Endodermal cell (in vitro differentiated cells): ENCODE measurements at regions not wholly inside any gene's neighbourhood (a gene's known extent, or its start where the extent isn't known, plus 50 kb on each side); places are given as distances from the start of the nearest gene placed in this dataset.
A peak's percentile ranks its signal among the peaks of the same experiment; 100 is the strongest.

Experiments
- DNase-seq: peaks from one replicate; pipeline ENCODE4 v3.0.0-alpha.2; 2017
- H3K27ac ChIP-seq: 2 replicates; pipeline ENCODE4 v1.5.1; 2013; ENCODE audit warnings: mild to moderate bottlenecking, low read depth, low read length, moderate library complexity
- H3K27me3 ChIP-seq: 2 replicates; pipeline ENCODE4 v1.6.1; 2013; ENCODE audit warnings: mild to moderate bottlenecking, low read length, moderate library complexity; ENCODE audit not compliant: insufficient read depth, control insufficient read depth, poor library complexity, severe bottlenecking
- H3K36me3 ChIP-seq: 2 replicates; pipeline ENCODE4 v1.7.0; 2013; ENCODE audit warnings: mild to moderate bottlenecking, low read length, moderate library complexity; ENCODE audit not compliant: control insufficient read depth, insufficient read depth
- H3K4me1 ChIP-seq: one replicate; pipeline ENCODE4 v1.7.0; 2013; ENCODE audit warnings: low read length; ENCODE audit not compliant: control insufficient read depth, insufficient read depth
- H3K4me3 ChIP-seq: 2 replicates; pipeline ENCODE4 v1.5.1; 2013; ENCODE audit warnings: mild to moderate bottlenecking, low read length, moderate library complexity
- H3K9ac ChIP-seq: 2 replicates; pipeline ENCODE4 v1.6.1; 2013; ENCODE audit warnings: mild to moderate bottlenecking, low read length, moderate library complexity; ENCODE audit not compliant: poor library complexity, severe bottlenecking; ENCODE audit errors: extremely low read depth
- H3K9me3 ChIP-seq: 2 replicates; pipeline ENCODE4 v1.6.1; 2013; ENCODE audit warnings: mild to moderate bottlenecking, low read length, moderate library complexity; ENCODE audit not compliant: control insufficient read depth
- H3K27ac Mint-ChIP-seq: 2 replicates; pipeline ENCODE4 v1.8.0; 2020; ENCODE audit warnings: mixed read lengths
- H3K27me3 Mint-ChIP-seq: 2 replicates; pipeline ENCODE4 v1.8.0; 2021; ENCODE audit warnings: mild to moderate bottlenecking, mixed read lengths; ENCODE audit not compliant: insufficient read depth
- H3K36me3 Mint-ChIP-seq: 2 replicates; pipeline ENCODE4 v1.8.0; 2020; ENCODE audit warnings: low read depth, mixed read lengths
- H3K4me1 Mint-ChIP-seq: 2 replicates; pipeline ENCODE4 v1.8.0; 2020; ENCODE audit warnings: mixed read lengths
- H3K4me3 Mint-ChIP-seq: 2 replicates; pipeline ENCODE4 v1.8.0; 2020; ENCODE audit warnings: mild to moderate bottlenecking, moderate library complexity, mixed read lengths
- H3K9me3 Mint-ChIP-seq: 2 replicates; pipeline ENCODE4 v1.8.0; 2020; ENCODE audit warnings: mild to moderate bottlenecking, mixed read lengths
- WGBS, 2 experiments: methylation state at CpG; one replicate each; pipeline versions ENCODE4 v1.1.5 to v1.1.7; 2013; ENCODE audit warnings: missing lambda C conversion rate in 2 of 2, mixed read lengths in 1 of 2; ENCODE audit not compliant: insufficient coverage in 1 of 2, insufficient read length in 1 of 2; 5-methylcytosine and 5-hydroxymethylcytosine counted together
- TF ChIP-seq, protein P1 (sequence below): fragments of 200-600 bp; sonication (generic); conservative IDR thresholded peaks from 2 replicates; pipeline ENCODE4 v1.5.0; 2021; ENCODE audit warnings: antibody characterized with exemption, mild to moderate bottlenecking

DNA sequence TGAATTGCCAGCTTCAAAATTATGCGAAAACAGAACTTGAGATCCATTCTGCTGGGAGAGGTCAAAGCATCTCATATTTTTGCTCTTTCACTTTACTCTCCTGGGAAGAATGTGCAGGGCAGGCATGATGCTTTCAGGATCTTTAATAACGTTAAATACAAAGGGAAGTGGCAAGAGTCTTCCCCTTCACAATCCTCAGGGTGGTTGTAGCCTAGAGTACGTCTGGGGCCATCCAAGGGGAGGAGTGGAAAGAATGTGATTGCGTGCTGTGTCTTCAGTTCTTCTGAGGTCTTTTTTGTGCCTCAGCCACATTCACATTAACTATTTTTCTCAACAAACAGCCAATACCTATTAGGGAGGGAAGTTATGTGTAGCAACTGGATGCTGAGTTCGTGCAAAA is 207.3 kb downstream of the HGF start:
- H3K27me3 ChIP-seq: no peaks in the 10 kb centered on the region
- no peak overlapping the region for H3K9ac ChIP-seq
- H3K4me1 Mint-ChIP-seq: no peaks in the 10 kb centered on the region
- DNase-seq: no peak
- no peak overlapping the region for H3K27ac ChIP-seq
- H3K36me3 Mint-ChIP-seq: no peaks in the 10 kb centered on the region
- H3K4me1 ChIP-seq: no peaks in the 10 kb centered on the region
- no peaks in the 10 kb centered on the region for H3K36me3 ChIP-seq
- no peaks in the 10 kb centered on the region for H3K27me3 Mint-ChIP-seq
- no peaks in the 10 kb centered on the region for H3K9me3 ChIP-seq
- H3K4me3 Mint-ChIP-seq: no peak overlapping the region
- WGBS, 2 experiments: 94 to 100% methylated on average over 1 to 3 of the region's 5 CpGs
- no peak overlapping the region for H3K4me3 ChIP-seq
- TF ChIP-seq, protein P1, sequence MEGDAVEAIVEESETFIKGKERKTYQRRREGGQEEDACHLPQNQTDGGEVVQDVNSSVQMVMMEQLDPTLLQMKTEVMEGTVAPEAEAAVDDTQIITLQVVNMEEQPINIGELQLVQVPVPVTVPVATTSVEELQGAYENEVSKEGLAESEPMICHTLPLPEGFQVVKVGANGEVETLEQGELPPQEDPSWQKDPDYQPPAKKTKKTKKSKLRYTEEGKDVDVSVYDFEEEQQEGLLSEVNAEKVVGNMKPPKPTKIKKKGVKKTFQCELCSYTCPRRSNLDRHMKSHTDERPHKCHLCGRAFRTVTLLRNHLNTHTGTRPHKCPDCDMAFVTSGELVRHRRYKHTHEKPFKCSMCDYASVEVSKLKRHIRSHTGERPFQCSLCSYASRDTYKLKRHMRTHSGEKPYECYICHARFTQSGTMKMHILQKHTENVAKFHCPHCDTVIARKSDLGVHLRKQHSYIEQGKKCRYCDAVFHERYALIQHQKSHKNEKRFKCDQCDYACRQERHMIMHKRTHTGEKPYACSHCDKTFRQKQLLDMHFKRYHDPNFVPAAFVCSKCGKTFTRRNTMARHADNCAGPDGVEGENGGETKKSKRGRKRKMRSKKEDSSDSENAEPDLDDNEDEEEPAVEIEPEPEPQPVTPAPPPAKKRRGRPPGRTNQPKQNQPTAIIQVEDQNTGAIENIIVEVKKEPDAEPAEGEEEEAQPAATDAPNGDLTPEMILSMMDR: no peak
- H3K9me3 Mint-ChIP-seq: peaks cover 4% of the 10 kb centered on the region
- no peak overlapping the region for H3K27ac Mint-ChIP-seq

DNA sequence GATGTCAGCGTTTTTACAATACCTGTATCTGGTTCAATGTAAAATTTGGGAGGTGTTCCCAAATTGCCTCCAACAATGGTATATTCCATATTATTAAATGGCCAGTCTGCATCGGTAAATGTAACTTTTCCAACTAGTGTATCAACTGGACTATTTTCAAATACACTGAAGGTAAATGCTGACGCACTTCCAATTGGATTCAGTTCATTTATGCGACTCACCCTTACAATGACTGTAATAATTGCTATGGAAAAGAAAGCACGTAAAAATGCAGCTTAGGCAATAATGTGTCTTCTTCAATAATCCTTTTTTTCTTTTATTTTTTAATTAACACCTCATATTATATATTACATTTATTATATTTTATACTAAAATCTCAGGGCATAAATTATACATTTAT is 209.1 kb downstream of the HGF start:
- no peaks in the 10 kb centered on the region for H3K9me3 ChIP-seq
- no peak overlapping the region for H3K9ac ChIP-seq
- H3K4me3 ChIP-seq: no peak overlapping the region
- H3K27ac Mint-ChIP-seq: no peak overlapping the region
- H3K36me3 ChIP-seq: no peaks in the 10 kb centered on the region
- no peaks in the 10 kb centered on the region for H3K9me3 Mint-ChIP-seq
- no peaks in the 10 kb centered on the region for H3K27me3 ChIP-seq
- no peaks in the 10 kb centered on the region for H3K36me3 Mint-ChIP-seq
- no peak overlapping the region for H3K4me3 Mint-ChIP-seq
- TF ChIP-seq, protein P1: no peak
- no peak for DNase-seq
- no peaks in the 10 kb centered on the region for H3K4me1 Mint-ChIP-seq
- 83 to 90% methylated on average over 2 to 5 of the region's 5 CpGs for WGBS, 2 experiments
- no peak overlapping the region for H3K27ac ChIP-seq
- H3K4me1 ChIP-seq: no peaks in the 10 kb centered on the region
- H3K27me3 Mint-ChIP-seq: no peaks in the 10 kb centered on the region

DNA sequence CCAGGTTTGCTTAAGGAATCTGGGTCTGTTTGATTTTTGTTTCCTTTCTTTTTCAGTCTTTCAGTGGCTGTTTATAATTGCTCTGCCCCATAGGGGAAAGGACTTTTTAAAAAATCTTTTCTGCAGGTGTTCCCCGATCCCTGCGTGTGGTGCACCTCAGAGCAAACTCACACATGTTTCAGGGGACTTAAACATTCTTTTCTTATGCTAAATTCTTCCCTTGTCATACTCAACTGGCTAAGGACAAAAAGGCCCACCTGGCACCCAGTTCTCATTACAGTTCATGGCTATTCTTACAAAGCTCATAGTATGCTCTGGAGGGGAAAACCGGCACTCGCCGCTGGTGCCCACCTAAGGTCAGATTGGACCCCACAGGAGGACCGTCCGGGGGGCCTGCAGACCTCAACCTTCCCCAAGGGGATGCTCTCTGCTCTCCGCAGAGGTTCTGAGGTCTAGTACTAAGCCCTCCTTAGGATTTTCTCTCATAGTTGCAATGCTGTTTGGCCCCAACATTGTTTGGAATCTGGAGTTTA is 220.3 kb downstream of the HGF start:
- WGBS, 2 experiments: 94 to 96% methylated on average over 3 to 8 of the region's 8 CpGs
- peaks cover 24% of the 10 kb centered on the region for H3K9me3 ChIP-seq
- no peak overlapping the region for H3K27ac ChIP-seq
- no peak overlapping the region for H3K4me3 ChIP-seq
- no peaks in the 10 kb centered on the region for H3K36me3 ChIP-seq
- H3K36me3 Mint-ChIP-seq: peaks cover 4% of the 10 kb centered on the region
- TF ChIP-seq, protein P1: no peak
- H3K27me3 Mint-ChIP-seq: no peaks in the 10 kb centered on the region
- DNase-seq: peak; percentile 50
- no peak overlapping the region for H3K9ac ChIP-seq
- H3K27me3 ChIP-seq: no peaks in the 10 kb centered on the region
- peaks cover 23% of the 10 kb centered on the region for H3K9me3 Mint-ChIP-seq
- peak overlapping the region; percentile 45 for H3K27ac Mint-ChIP-seq
- H3K4me3 Mint-ChIP-seq: no peak overlapping the region
- H3K4me1 Mint-ChIP-seq: peaks cover 9% of the 10 kb centered on the region
- no peaks in the 10 kb centered on the region for H3K4me1 ChIP-seq
